ENCODE measurements at regions not wholly inside any gene's neighbourhood (a gene's known extent, or its start where the extent isn't known, plus 50 kb on each side); places are given as distances from the start of the nearest gene placed in this dataset.
"Not testable (repeated sequence)": the region's sequence is repeated elsewhere in the genome, so short reads cannot be mapped to it uniquely, and the experiment has no call there.

- H3K4me1 ChIP-seq; H3K9me3 ChIP-seq; H3K4me3 ChIP-seq; H3K27ac ChIP-seq; DNase-seq; intact Hi-C loops (cut with DNase I); H3K27me3 ChIP-seq; H3K36me3 ChIP-seq (replicated peaks in 1 of 2; ENCODE audit: insufficient read depth in 1 of 2, low read depth in 2 of 2); ATAC-seq: not testable (repeated sequence)
- WGBS, 2 donors = 40 to 57% methylated on average over 1 to 2 of the region's 5 CpGs
Measured at GRCh38 chr2:89885071-89885470, 1193.6 kb downstream of the RPIA start.

- ATAC-seq; H3K27ac ChIP-seq; H3K36me3 ChIP-seq (replicated peaks in 1 of 2; ENCODE audit: insufficient read depth in 1 of 2, low read depth in 2 of 2); H3K4me3 ChIP-seq; H3K27me3 ChIP-seq; H3K9me3 ChIP-seq; DNase-seq; H3K4me1 ChIP-seq; intact Hi-C loops (cut with DNase I): not testable (repeated sequence)
- WGBS, 2 donors = no CpG with 5 or more reads among the region's 4 CpGs
Measured at GRCh38 chr2:89888693-89889092, 1197.2 kb downstream of the RPIA start.

GRCh38 chr2:89890185-89890773 lies 1198.8 kb downstream of the RPIA start:
- ATAC-seq; H3K27me3 ChIP-seq; H3K9me3 ChIP-seq; H3K36me3 ChIP-seq (replicated peaks in 1 of 2; ENCODE audit: insufficient read depth in 1 of 2, low read depth in 2 of 2); H3K4me1 ChIP-seq; H3K27ac ChIP-seq; DNase-seq; H3K4me3 ChIP-seq; intact Hi-C loops (cut with DNase I): not testable (repeated sequence)
- WGBS, 2 donors = no CpG with 5 or more reads among the region's 7 CpGs

GRCh38 chr2:89894988-89895387 lies 1203.5 kb downstream of the RPIA start:
- H3K9me3 ChIP-seq; H3K27me3 ChIP-seq; intact Hi-C loops (cut with DNase I); DNase-seq; H3K4me3 ChIP-seq; H3K27ac ChIP-seq; ATAC-seq; H3K36me3 ChIP-seq (replicated peaks in 1 of 2; ENCODE audit: insufficient read depth in 1 of 2, low read depth in 2 of 2); H3K4me1 ChIP-seq: not testable (repeated sequence)
- no CpG with 5 or more reads among the region's 4 CpGs for WGBS, 2 donors

- H3K36me3 ChIP-seq (replicated peaks in 1 of 2; ENCODE audit: insufficient read depth in 1 of 2, low read depth in 2 of 2); H3K27ac ChIP-seq; H3K4me3 ChIP-seq; ATAC-seq; H3K9me3 ChIP-seq; H3K4me1 ChIP-seq; H3K27me3 ChIP-seq; DNase-seq; intact Hi-C loops (cut with DNase I): not testable (repeated sequence)
- WGBS, 2 donors = no CpG with 5 or more reads among the region's 6 CpGs
Measured at GRCh38 chr2:89895629-89896028, 1204.2 kb downstream of the RPIA start.

GRCh38 chr2:89927018-89927417 lies 1235.5 kb downstream of the RPIA start:
- H3K4me1 ChIP-seq; H3K36me3 ChIP-seq (replicated peaks in 1 of 2; ENCODE audit: insufficient read depth in 1 of 2, low read depth in 2 of 2); H3K9me3 ChIP-seq; H3K27ac ChIP-seq; H3K4me3 ChIP-seq; H3K27me3 ChIP-seq; intact Hi-C loops (cut with DNase I); DNase-seq; ATAC-seq: not testable (repeated sequence)
- 23 to 65% methylated on average over 2 of the region's 2 CpGs for WGBS, 2 donors

- DNase-seq; intact Hi-C loops (cut with DNase I); H3K4me3 ChIP-seq; H3K36me3 ChIP-seq (replicated peaks in 1 of 2; ENCODE audit: insufficient read depth in 1 of 2, low read depth in 2 of 2); H3K27ac ChIP-seq; ATAC-seq; H3K4me1 ChIP-seq; H3K27me3 ChIP-seq; H3K9me3 ChIP-seq: not testable (repeated sequence)
- WGBS, 2 donors = 28 to 41% methylated on average over 2 of the region's 2 CpGs
Measured at GRCh38 chr2:89935436-89935835, 1244.0 kb downstream of the RPIA start.

- H3K27me3 ChIP-seq; H3K9me3 ChIP-seq; H3K4me1 ChIP-seq; intact Hi-C loops (cut with DNase I); H3K36me3 ChIP-seq (replicated peaks in 1 of 2; ENCODE audit: insufficient read depth in 1 of 2, low read depth in 2 of 2); H3K27ac ChIP-seq; ATAC-seq; H3K4me3 ChIP-seq; DNase-seq: not testable (repeated sequence)
- WGBS, 2 donors = 25 to 33% methylated on average over 1 to 2 of the region's 2 CpGs
Measured at GRCh38 chr2:89936011-89936410, 1244.5 kb downstream of the RPIA start.

- H3K27me3 ChIP-seq; H3K36me3 ChIP-seq (replicated peaks in 1 of 2; ENCODE audit: insufficient read depth in 1 of 2, low read depth in 2 of 2); H3K9me3 ChIP-seq; ATAC-seq; H3K4me1 ChIP-seq; intact Hi-C loops (cut with DNase I); DNase-seq; H3K4me3 ChIP-seq; H3K27ac ChIP-seq: not testable (repeated sequence)
Measured at GRCh38 chr2:89936559-89936958, 1245.1 kb downstream of the RPIA start.

All from body of pancreas (tissue), 4 donors.